ENCODE measurements at regions not wholly inside any gene's neighbourhood (a gene's known extent, or its start where the extent isn't known, plus 50 kb on each side); places are given as distances from the start of the nearest gene placed in this dataset.

DNA sequence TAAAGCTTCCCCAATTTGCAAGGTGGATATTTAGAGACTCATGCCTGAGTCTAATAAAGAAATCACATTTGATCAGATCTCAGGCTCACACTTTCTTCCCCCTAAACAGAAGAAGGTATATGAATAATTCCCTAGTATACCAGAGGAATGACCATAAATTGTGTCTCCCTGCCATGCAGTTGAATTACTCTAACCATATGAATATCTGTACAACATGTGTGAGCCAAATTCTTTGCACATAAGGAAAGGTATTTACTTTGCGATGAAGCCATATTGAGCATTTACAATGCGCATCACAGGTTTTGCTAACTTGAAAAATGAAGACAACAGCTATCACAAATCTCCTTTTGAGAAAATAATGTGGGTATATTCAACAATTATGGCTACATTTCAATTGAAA lies 479.4 kb downstream of the NR2F1-AS1 start:
- Histone ChIP-seq H2AK5ac (ENCODE audit: low read length, severe bottlenecking) (no peak overlapping the region), H2BK15ac (ENCODE audit: low read depth, poor library complexity, severe bottlenecking) (no peak overlapping the region), H3K4me1 (ENCODE audit: control insufficient read depth, insufficient read depth, low read depth, low read length) (peaks cover 2% of the 10 kb centered on the region), H3K9ac (ENCODE audit: low read length) (no peak overlapping the region), H2BK12ac (ENCODE audit: low read length in 2 of 2) (no peak overlapping the region), H2BK5ac (ENCODE audit: low read depth, low read length, poor library complexity, severe bottlenecking) (no peak overlapping the region), H3K36me3 (ENCODE audit: control insufficient read depth in 1 of 2, insufficient read depth in 2 of 2, low read depth in 1 of 2, low read length in 2 of 2) (no peaks in the 10 kb centered on the region), H4K91ac (ENCODE audit: low read length) (no peak overlapping the region), H3K4me2 (ENCODE audit: low read length, poor library complexity, severe bottlenecking) (no peak overlapping the region), H3K27ac (ENCODE audit: low read length, poor library complexity, severe bottlenecking) (no peak overlapping the region), H3K4ac (ENCODE audit: low read depth in 1 of 2, low read length in 2 of 2) (no peak overlapping the region), H3K9me3 (ENCODE audit: control insufficient read depth, low read length) (no peaks in the 10 kb centered on the region), H3K79me1 (replicated peaks; ENCODE audit: low read length, poor library complexity, severe bottlenecking) (no peaks in the 10 kb centered on the region), H3K23ac (ENCODE audit: low read length in 2 of 2) (no peak overlapping the region), H3K18ac (ENCODE audit: low read depth in 1 of 2, low read length in 2 of 2) (no peak overlapping the region), H3K14ac (ENCODE audit: low read length in 2 of 2) (no peak overlapping the region), H4K8ac (ENCODE audit: low read length) (no peak overlapping the region), H3K27me3 (ENCODE audit: control insufficient read depth in 1 of 2, insufficient read depth in 1 of 2, low read length in 2 of 2) (no peaks in the 10 kb centered on the region), H2BK120ac (ENCODE audit: low read depth, low read length) (no peak overlapping the region), H3K4me3 (ENCODE audit: insufficient read depth in 1 of 2, low read depth in 1 of 2, low read length in 2 of 2) (no peak overlapping the region), H2AFZ (ENCODE audit: low read depth, low read length) (no peak overlapping the region)
- 100% methylated on average over 2 of the region's 2 CpGs for WGBS
- no peak for DNase-seq

DNA sequence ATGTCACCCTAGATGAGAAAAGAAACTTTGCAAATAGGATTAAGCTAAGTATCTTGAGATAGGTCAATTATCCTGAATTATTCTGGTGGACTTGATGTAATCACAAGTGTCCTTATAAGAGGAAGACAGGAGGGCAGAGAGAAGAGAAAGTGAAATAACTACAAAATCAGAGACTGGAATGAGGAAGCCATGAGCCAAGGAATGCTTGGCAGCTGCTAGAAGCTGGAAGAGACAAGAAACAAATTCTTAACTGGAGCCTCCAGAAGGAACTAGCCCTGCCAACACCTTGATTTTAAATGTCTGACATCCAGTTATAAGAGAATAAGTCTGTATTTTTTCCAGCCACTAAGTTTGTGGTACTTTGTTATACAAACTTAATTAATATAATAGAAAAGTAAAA lies 480.0 kb downstream of the NR2F1-AS1 start:
- H2AFZ ChIP-seq (ENCODE audit: low read depth, low read length): no peak overlapping the region
- H3K4me3 ChIP-seq (ENCODE audit: insufficient read depth in 1 of 2, low read depth in 1 of 2, low read length in 2 of 2): no peak overlapping the region
- no peaks in the 10 kb centered on the region for H3K27me3 ChIP-seq (ENCODE audit: control insufficient read depth in 1 of 2, insufficient read depth in 1 of 2, low read length in 2 of 2)
- H2AK5ac ChIP-seq (ENCODE audit: low read length, severe bottlenecking): no peak overlapping the region
- peaks cover 2% of the 10 kb centered on the region for H3K4me1 ChIP-seq (ENCODE audit: control insufficient read depth, insufficient read depth, low read depth, low read length)
- no peak overlapping the region for H2BK12ac ChIP-seq (ENCODE audit: low read length in 2 of 2)
- H3K36me3 ChIP-seq (ENCODE audit: control insufficient read depth in 1 of 2, insufficient read depth in 2 of 2, low read depth in 1 of 2, low read length in 2 of 2): no peaks in the 10 kb centered on the region
- peak overlapping the region; percentile 28 for H2BK15ac ChIP-seq (ENCODE audit: low read depth, poor library complexity, severe bottlenecking)
- no peak overlapping the region for H3K4ac ChIP-seq (ENCODE audit: low read depth in 1 of 2, low read length in 2 of 2)
- H3K27ac ChIP-seq (ENCODE audit: low read length, poor library complexity, severe bottlenecking): no peak overlapping the region
- no peak overlapping the region for H2BK5ac ChIP-seq (ENCODE audit: low read depth, low read length, poor library complexity, severe bottlenecking)
- H4K91ac ChIP-seq (ENCODE audit: low read length): no peak overlapping the region
- no peak overlapping the region for H2BK120ac ChIP-seq (ENCODE audit: low read depth, low read length)
- no peak overlapping the region for H3K4me2 ChIP-seq (ENCODE audit: low read length, poor library complexity, severe bottlenecking)
- no peak overlapping the region for H3K14ac ChIP-seq (ENCODE audit: low read length in 2 of 2)
- H3K9ac ChIP-seq (ENCODE audit: low read length): no peak overlapping the region
- no peak overlapping the region for H3K18ac ChIP-seq (ENCODE audit: low read depth in 1 of 2, low read length in 2 of 2)
- H3K79me1 ChIP-seq (replicated peaks; ENCODE audit: low read length, poor library complexity, severe bottlenecking): no peaks in the 10 kb centered on the region
- no peak for DNase-seq
- H3K23ac ChIP-seq (ENCODE audit: low read length in 2 of 2): no peak overlapping the region
- H4K8ac ChIP-seq (ENCODE audit: low read length): no peak overlapping the region
- H3K9me3 ChIP-seq (ENCODE audit: control insufficient read depth, low read length): no peaks in the 10 kb centered on the region

DNA sequence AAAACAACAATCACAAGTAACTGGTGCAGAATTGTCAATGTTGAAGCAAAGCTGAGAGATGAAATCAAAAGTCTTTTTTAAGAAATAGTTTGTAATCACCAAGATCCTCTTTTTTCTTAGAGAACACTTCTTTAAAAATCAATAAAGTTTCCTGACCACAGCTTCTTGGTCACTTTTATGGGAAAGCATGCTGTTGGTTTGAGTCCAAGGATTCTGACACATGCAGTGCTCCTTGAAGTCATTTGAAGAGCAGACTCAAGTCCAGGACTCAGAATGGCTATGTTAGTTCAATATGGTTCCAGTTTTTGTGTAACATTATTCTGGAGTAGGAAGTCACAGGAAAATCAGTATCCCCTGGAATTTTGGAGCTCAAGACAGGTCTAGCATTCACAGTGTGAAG lies 480.6 kb downstream of the NR2F1-AS1 start:
- H2BK120ac ChIP-seq (ENCODE audit: low read depth, low read length): no peak overlapping the region
- H4K8ac ChIP-seq (ENCODE audit: low read length): no peak overlapping the region
- H3K23ac ChIP-seq (ENCODE audit: low read length in 2 of 2): no peak overlapping the region
- no peak overlapping the region for H2AFZ ChIP-seq (ENCODE audit: low read depth, low read length)
- H2BK5ac ChIP-seq (ENCODE audit: low read depth, low read length, poor library complexity, severe bottlenecking): no peak overlapping the region
- H2BK12ac ChIP-seq (ENCODE audit: low read length in 2 of 2): no peak overlapping the region
- H3K9ac ChIP-seq (ENCODE audit: low read length): no peak overlapping the region
- no peak overlapping the region for H3K4me2 ChIP-seq (ENCODE audit: low read length, poor library complexity, severe bottlenecking)
- H3K36me3 ChIP-seq (ENCODE audit: control insufficient read depth in 1 of 2, insufficient read depth in 2 of 2, low read depth in 1 of 2, low read length in 2 of 2): no peaks in the 10 kb centered on the region
- peak; percentile 62 for DNase-seq
- H3K27ac ChIP-seq (ENCODE audit: low read length, poor library complexity, severe bottlenecking): no peak overlapping the region
- H4K91ac ChIP-seq (ENCODE audit: low read length): no peak overlapping the region
- H3K14ac ChIP-seq (ENCODE audit: low read length in 2 of 2): no peak overlapping the region
- H3K27me3 ChIP-seq (ENCODE audit: control insufficient read depth in 1 of 2, insufficient read depth in 1 of 2, low read length in 2 of 2): no peaks in the 10 kb centered on the region
- no peaks in the 10 kb centered on the region for H3K9me3 ChIP-seq (ENCODE audit: control insufficient read depth, low read length)
- no peaks in the 10 kb centered on the region for H3K79me1 ChIP-seq (replicated peaks; ENCODE audit: low read length, poor library complexity, severe bottlenecking)
- peaks cover 2% of the 10 kb centered on the region for H3K4me1 ChIP-seq (ENCODE audit: control insufficient read depth, insufficient read depth, low read depth, low read length)
- H2BK15ac ChIP-seq (ENCODE audit: low read depth, poor library complexity, severe bottlenecking): no peak overlapping the region
- no peak overlapping the region for H3K4ac ChIP-seq (ENCODE audit: low read depth in 1 of 2, low read length in 2 of 2)
- no peak overlapping the region for H3K18ac ChIP-seq (ENCODE audit: low read depth in 1 of 2, low read length in 2 of 2)
- H3K4me3 ChIP-seq (ENCODE audit: insufficient read depth in 1 of 2, low read depth in 1 of 2, low read length in 2 of 2): no peak overlapping the region
- no peak overlapping the region for H2AK5ac ChIP-seq (ENCODE audit: low read length, severe bottlenecking)

DNA sequence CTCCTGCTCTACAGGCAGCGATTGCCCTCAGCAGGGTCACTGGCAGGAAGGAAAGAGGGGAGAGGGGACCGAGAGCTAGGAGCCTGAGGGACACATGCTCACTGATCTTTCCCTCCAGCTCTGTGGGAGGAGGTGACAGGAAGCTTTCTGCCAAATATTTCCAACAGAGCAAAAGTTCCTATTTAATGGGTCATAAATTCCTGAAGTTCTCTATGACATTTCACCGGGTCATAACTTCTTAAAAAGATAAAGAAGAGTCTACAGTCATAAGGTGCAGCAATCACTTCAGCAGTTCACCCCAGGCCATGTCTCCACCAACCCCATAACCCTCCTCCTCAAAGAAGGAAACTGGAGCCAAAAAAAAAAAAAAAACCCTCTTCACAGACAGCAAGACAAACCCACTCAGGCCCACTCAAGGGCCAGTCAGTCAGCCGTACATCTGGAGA lies 481.1 kb downstream of the NR2F1-AS1 start:
- H3K23ac ChIP-seq (ENCODE audit: low read length in 2 of 2): no peak overlapping the region
- no peaks in the 10 kb centered on the region for H3K79me1 ChIP-seq (replicated peaks; ENCODE audit: low read length, poor library complexity, severe bottlenecking)
- no peak overlapping the region for H2AFZ ChIP-seq (ENCODE audit: low read depth, low read length)
- no peak overlapping the region for H3K9ac ChIP-seq (ENCODE audit: low read length)
- H3K4me3 ChIP-seq (ENCODE audit: insufficient read depth in 1 of 2, low read depth in 1 of 2, low read length in 2 of 2): no peak overlapping the region
- H3K4ac ChIP-seq (ENCODE audit: low read depth in 1 of 2, low read length in 2 of 2): peak overlapping the region in 1 of 2 experiments; percentile 3
- peak overlapping the region in 1 of 2 experiments; percentile 81 for H3K18ac ChIP-seq (ENCODE audit: low read depth in 1 of 2, low read length in 2 of 2)
- 46% methylated on average over 3 of the region's 4 CpGs for WGBS
- no peaks in the 10 kb centered on the region for H3K36me3 ChIP-seq (ENCODE audit: control insufficient read depth in 1 of 2, insufficient read depth in 2 of 2, low read depth in 1 of 2, low read length in 2 of 2)
- H2BK12ac ChIP-seq (ENCODE audit: low read length in 2 of 2): peak overlapping the region; percentile 91 to 95
- no peak overlapping the region for H2BK5ac ChIP-seq (ENCODE audit: low read depth, low read length, poor library complexity, severe bottlenecking)
- peak overlapping the region; percentile 87 for H4K8ac ChIP-seq (ENCODE audit: low read length)
- no peaks in the 10 kb centered on the region for H3K27me3 ChIP-seq (ENCODE audit: control insufficient read depth in 1 of 2, insufficient read depth in 1 of 2, low read length in 2 of 2)
- peaks cover 2% of the 10 kb centered on the region for H3K4me1 ChIP-seq (ENCODE audit: control insufficient read depth, insufficient read depth, low read depth, low read length)
- no peak overlapping the region for H2BK15ac ChIP-seq (ENCODE audit: low read depth, poor library complexity, severe bottlenecking)
- H2AK5ac ChIP-seq (ENCODE audit: low read length, severe bottlenecking): no peak overlapping the region
- no peak overlapping the region for H3K4me2 ChIP-seq (ENCODE audit: low read length, poor library complexity, severe bottlenecking)
- H3K14ac ChIP-seq (ENCODE audit: low read length in 2 of 2): no peak overlapping the region
- no peak for DNase-seq
- H3K27ac ChIP-seq (ENCODE audit: low read length, poor library complexity, severe bottlenecking): no peak overlapping the region
- no peaks in the 10 kb centered on the region for H3K9me3 ChIP-seq (ENCODE audit: control insufficient read depth, low read length)
- peak overlapping the region; percentile 61 for H4K91ac ChIP-seq (ENCODE audit: low read length)
- H2BK120ac ChIP-seq (ENCODE audit: low read depth, low read length): no peak overlapping the region
